NK-92 treated with Interleukin-12 subunit alpha and Interleukin-12 subunit beta, amount 100 ng/mL, for 24 hours (cell line): ENCODE measurements at regions not wholly inside any gene's neighbourhood (a gene's known extent, or its start where the extent isn't known, plus 50 kb on each side); places are given as distances from the start of the nearest gene placed in this dataset.

Source experiments
- DNase-seq: peaks from one replicate; lab custom pipeline; 2025; lab: John Stamatoyannopoulos, UW

DNA sequence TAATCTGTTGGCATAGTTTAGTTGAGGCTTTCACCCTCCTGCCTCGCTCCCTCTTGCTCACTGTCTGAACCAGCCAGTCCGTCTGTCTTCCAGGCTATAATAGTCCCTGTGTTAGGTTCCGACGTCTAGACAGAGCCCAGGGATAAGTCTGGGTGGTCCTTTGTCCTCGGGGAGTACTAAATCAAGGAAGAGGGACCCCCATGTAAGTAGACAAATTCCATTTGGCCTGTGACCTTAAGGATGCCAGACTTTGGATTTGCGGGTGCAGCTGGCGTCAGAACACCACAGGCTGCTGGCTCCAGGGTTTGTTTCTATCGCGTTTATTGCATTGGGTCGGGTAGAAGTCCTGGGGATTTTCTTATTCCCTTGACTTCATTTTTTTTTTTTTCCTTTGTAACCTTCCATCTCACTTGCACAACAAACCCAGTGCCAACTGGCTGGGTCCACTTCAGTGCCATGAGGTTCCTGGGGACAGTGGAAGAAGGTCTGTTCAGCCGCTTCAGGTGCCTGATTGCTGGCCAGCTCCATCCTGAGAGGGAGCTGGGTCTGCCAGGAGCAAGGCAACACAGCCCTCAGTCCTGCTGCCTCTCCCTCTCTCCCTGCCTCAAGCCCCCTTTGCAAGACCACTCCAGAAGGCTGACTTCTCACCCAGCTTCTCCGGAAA lies 95.4 kb upstream of the KLHL25 start:
- DNase-seq, result no peak

DNA sequence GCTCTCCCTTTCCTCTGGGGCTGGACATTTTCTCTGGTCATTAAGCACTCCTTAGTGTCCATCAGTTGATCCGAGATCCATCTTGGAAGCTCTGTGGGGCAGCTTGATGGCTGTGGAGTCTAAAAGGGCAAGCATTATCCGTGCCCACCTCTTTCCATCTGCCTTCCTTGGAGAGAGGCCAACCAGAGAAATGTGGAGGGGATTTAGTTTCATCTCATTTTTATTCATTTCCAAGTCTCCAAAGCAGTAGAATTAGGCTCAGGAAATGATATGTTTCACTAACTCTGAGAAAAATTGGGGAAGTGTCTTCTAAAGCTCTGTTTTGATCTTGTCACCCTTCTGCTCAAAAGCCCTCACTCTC lies 95.9 kb upstream of the KLHL25 start:
- DNase-seq, result no peak

DNA sequence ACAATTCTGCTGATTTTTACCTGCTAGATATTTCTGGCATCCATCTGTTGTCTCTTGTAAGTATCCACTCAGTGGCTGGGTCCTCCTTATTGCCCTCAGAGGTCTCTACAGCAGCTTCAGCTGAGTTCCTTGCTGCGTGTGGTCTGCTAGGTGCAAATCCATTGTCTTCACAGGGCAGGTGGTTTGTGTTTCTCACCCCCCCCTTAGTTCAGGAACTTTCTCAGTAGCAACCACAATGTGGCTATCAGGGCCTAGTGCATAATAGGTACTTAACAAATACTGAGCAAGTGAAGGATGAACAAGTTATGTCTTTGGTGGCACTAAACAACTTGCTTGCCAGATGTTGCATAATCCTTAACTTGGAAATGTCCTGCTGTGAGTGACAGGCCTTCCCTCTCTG lies 96.7 kb upstream of the KLHL25 start:
- no peak for DNase-seq

DNA sequence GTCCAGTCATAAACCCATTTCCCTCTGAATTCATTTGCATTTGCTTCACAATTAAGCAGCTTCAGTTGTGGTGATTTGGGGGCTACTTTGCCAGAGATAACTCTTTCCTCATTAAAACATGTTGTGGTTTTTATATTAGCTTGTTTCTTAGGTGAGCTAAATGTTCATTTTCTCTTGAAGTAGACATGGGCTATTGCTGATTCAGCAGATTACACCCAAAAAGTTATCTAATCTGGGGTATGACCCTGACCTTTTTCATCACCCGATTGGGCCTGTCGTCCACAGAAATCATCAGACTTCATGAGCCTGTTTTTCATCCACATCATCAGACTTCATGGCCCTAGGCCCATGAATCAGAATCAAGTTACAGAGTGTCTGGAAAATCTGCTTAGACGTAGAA lies 97.5 kb upstream of the KLHL25 start:
- no peak for DNase-seq

DNA sequence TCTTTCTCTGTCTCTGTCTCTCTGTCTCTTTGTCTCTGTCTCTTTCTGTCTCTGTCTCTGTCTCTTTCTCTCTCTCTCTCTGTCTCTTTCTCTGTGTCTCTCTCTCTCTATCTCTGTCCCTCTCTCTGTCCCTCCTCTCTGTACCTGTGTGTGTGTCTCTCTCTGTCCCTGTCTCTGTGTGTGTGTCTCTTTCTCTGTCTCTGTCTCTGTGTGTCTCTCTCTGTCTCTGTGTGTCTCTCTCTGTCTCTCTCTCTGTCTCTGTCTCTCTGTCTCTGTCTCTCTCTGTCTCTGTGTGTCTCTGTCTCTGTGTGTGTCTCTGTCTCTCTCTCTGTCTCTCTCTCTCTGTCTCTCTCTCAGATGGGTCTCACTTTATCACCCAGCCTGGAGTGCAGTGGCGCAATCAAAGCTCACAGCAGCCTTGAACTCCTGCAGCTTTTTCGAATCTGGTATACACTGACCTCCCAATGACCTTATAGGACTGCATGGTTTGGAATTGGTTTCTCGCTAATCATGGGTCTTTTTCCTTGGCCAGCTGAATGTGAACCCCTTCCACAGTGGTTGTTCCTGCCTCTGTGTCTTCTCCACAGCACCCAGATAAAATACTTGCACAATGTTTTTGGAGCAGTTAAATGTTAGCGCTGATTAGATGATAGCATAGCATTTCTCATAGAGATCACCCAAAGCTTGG lies 102.6 kb upstream of the KLHL25 start:
- DNase-seq, result no peak

DNA sequence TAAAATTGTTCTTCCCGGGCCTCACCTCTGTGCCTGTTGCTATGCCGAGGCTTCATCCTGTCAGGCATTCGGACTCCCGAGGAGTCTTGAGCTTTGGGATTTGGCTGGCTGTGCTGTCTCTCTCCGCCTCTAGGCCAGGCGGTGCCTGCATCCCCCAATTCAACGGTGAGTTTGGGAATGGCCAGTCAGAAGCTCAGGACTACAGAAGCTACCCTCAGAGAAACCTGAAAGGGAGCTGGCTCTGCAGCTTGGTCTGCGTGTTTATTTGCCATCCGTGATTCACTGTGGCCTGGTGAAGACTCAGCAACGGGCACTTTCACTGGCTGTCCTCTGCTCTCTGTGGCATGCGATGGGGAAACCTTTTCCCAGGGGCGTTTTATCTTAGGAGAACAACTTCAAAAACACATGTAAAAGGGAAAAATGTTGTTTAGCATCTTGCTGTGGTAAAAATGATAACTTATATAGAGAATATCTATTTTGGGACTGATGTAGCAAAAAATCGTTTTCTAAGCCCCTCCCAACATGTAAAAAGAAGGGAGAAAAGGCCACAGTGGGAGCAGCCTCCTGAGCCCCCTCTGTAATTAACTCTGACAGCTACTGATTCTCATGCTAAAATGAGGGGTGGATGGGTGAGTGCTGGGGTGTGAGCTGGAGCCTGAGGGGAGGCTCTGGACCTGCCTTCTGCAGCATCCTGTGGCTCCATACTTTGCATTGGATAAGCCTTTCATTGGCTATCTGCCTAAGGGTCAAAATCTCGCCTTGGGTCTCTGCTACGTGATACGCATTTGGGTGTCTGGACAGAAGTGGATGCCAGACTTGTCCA lies 103.4 kb upstream of the KLHL25 start:
- DNase-seq, result no peak

DNA sequence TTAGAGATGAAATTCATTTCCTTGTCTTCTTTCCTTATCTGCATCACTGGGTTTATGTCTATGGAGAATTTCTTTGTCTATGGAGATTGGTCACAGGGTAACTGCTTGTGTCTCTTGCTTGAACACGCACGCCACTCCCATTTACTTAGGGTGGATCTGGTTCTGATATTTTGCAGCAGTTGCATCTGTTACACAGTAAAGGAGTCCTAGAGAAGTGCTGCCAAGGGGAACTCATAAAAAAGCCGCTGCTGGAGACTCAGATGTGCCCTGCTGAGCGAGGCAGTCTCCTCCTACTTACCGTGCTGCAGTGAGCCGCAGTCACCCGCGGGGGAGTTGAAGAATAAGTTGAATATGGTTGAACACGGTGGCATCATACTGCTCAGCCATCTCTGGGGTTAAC lies 105.2 kb upstream of the KLHL25 start:
- DNase-seq, result no peak

DNA sequence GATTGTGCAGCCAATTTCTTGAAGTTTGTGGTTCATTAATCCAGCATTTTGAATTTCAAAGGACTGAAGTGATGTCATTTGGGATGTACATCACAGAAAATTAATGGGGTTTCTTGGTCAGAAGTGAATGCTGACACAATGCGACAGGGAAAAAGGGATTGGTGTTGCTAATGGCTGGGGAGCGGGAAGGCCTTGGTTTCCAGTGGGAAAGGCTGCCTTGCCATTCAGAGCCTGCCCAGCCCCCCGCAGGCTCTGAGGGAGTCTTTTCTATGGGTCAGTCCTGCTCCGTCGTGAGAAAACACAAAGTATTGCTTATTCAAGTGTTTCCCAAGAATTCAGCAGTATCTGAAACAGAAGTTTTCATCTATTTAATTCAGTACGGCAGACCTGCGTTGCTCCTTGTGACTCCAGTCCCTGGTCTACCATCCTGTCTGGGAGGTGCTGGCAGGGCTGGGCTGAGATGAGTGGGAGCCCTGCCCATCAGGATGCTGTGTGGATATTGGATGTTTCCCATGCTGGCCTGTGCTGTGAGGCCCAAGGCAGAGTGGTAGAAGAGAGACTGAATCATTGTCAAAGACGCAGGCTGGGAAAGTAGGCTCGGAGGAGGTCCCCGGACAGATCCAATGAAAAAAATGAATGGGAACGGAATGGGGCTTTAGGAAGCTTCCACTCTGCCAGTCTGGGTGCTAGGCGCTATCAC lies 111.2 kb upstream of the KLHL25 start:
- DNase-seq, result no peak

DNA sequence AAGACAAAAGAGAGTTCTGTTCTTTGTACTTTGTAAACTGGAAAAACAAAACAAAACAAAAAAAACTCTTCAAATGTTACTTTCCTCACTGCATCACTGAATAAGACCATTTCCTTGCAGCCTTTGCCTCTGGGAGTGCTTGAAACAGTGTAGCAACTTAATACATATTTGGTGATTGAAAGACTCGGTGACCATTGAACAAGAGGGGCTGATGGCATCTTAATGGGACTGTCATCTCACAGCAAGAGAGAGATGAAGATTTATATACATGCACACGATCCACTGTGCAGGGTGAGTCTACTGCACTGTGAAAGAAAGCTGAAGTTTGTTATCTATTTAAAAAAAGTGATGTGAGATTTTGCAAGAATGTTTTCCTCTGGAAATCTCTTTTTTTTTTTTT lies 111.9 kb upstream of the KLHL25 start:
- DNase-seq, result no peak

DNA sequence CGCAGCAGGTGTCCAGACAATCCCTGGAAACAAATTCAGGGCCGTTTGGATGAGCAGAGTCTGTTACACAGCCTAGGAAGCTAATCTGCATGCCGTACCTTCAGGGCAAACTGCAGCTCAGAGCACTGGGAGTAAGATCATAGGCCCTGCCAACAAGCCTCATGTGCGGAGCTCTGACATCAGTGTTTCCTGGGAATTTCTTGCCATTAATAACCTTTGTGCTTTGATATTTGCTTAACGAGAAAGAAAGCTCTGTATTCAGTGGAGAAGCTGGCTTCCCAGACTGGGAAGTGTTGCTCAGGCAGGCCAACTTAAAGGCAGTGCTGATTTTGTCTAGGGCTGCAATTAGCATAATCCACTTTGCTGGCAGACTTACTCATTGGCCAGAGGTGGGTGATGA lies 116.1 kb upstream of the KLHL25 start:
- DNase-seq, result no peak

DNA sequence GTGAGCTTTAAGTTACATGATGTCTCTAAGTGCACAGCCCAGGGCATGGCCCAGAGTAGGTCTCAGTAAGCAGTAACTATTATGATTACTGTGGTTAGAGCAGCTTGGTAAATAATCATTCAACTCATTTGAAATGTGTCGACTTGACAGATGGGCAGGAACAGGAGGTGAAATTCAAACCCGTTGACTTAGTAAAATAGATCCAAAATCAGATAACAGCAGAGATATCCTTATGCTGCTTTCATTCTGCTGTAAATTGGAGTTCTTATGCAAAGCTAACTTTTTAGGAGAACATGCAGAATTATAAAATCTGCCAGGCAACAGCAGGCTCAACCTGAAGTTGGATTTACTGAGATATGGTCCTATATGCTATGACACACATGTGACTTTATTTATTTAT lies 118.7 kb upstream of the KLHL25 start:
- DNase-seq, result no peak

DNA sequence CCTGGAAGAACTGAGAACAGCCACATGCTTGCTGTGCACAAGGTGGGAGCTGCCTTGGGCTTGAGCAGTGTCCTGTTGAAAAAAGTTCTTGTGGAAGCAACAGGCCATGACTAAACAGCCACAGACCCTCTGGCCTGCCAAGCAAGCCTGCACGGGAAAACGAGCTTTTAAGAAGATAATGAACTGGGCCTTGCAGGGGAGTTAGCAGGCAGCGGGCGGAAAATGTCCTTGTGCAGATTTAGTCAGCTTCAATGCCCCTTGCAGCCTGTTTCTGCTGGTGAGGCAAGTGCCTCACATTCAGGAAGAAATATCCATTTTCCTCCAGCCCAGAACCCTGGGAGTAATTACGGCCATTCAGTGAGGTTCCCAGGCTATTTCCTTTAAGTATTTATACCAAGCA lies 126.2 kb upstream of the KLHL25 start:
- no peak for DNase-seq

DNA sequence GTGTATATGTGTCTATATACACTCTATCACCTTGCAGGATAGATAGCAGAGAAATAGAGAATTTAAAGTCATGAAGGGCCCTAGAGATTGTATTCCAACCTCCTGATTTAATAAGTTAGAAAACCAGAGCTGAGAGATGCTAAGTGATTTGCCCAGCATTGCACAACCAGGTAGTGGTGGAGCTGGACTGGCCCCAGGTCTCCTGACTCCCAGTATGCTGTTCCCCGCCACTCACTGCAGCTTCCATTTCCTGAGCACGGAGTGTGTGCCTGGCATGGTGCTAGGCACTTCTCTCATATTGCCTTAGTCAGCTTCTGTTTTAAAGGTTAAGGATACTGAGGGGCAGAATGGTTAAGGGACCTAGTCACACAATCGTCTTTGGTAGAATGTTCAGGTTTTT lies 129.4 kb upstream of the KLHL25 start:
- DNase-seq, result no peak

DNA sequence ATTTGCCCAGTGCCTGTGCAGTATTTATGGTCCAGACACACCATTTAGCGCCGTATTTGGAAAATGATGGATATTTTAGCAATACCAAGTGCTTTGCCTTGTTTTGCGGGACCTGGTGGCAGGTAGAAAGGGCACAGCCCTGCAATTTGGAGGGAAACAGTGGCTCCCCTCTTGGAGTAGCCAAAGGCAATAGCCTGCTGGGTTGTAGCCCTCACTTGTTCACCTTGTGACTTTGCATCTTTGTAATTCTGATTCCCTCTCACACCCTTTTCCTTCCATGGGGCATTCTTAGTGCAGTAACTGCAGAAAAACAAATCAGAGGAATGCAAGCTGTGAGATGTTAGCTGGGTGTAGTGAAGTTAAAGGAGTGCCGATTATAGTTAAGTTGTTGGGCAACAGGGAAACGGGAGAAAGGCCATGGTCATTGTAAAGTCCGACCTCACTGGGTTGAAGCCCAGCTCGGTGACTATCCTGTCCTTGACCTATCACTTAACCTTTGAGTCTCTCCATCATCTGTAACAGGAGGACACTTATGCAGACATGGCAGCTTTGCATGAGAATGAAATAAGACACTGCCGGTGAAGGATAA lies 131.0 kb upstream of the KLHL25 start:
- DNase-seq, result no peak

DNA sequence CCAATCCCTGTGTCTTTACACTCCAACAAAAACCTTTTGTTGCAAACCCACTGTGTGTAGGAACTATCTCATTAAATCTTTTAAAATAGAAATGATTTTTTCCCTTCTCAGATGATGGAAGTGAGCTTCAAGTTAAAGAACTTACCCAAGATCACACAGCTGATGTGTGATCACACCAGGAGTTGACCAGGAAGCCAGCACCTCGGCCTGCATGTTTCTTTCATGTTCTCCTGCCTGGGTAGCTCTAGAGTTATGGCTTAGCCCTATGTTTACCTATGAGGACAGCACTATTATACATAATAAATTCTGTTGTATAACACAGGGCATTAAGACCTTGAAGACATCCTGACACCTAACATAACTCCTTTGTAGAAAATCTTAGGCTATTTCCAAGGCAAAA lies 132.1 kb upstream of the KLHL25 start:
- DNase-seq, result no peak

DNA sequence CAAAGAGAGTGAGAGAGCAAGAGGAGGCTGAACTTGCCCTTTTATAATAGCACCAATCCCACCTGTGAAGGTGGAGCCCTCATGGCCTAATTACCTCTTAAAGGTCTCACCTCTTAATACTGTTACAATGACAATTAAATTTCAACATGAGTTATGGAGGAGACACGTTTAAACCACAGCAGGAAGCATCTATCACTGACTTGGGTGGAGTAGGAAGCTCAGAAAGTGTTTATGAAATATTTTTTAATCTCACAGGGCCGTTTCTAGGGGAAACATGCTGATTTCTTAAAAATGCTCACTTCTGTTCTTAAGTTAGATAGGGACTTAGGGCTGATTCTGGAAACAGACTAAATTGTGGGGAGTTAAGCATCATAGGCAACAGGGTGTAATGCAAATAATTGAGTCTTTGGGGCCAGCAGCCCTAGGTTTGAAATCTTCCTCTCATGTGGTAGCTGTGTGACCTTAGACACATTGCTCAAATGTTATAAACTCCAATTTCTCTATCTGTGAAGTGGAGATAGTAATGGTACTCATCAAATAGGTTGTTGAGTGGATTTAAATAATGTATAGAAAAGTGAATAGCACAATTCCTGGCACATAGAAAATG lies 133.3 kb upstream of the KLHL25 start:
- no peak for DNase-seq

DNA sequence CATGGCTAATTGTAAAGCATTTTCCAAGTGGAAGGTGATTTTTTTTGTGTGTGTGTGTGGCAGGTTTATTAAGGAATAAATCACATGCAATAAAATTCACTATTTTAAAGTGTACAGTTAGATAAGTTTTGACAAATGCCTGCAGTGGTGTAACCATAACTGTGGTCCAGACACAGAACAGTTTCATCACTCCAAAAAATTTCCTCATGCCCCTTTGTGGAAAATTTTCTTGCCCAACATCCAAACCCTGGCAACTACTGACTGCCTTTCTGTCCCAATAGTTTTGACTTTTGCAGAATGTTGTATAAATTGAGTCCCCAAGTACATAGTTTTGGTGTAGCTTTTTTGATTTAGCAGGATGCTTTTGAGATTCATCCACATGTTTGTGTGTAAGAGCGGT lies 135.1 kb upstream of the KLHL25 start:
- no peak for DNase-seq

DNA sequence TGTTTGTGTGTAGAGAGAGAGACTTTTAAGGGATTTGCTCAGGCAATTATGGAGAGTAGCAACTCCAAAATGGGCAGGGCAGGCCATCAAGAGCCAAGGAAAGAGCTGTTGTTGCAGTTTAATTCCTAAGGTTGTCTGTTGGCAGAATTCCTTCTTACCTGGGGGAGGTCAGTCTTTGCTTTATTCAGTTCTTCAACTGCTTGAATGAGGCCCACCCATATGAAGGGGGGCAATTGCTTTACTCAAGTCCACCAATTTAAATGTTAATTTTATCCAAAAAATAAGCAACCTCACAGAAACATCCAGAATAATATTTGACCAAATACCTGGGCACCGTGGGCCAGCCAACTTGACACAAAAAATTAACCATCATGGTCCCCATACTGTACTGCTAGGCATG lies 137.7 kb upstream of the KLHL25 start:
- DNase-seq, result no peak

DNA sequence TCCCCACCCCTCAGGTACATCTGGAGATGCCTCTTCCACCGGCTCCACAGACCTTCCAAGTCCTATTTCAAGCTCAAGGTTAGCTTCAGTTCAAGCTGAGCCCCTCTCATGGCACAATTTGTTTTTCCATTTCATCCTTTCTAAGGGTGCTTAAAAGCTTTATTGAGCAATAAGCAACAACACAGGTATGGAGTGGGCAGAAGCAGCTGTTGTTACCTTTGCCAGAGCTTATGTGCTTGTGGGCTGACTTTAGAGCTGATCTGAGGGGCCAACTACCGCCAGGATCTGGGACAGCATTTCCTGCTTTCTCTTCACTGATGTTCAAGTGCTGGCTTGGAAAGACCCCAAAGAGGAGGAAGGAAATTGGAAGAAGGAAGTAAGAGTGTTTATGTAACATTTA lies 140.0 kb upstream of the KLHL25 start:
- no peak for DNase-seq

DNA sequence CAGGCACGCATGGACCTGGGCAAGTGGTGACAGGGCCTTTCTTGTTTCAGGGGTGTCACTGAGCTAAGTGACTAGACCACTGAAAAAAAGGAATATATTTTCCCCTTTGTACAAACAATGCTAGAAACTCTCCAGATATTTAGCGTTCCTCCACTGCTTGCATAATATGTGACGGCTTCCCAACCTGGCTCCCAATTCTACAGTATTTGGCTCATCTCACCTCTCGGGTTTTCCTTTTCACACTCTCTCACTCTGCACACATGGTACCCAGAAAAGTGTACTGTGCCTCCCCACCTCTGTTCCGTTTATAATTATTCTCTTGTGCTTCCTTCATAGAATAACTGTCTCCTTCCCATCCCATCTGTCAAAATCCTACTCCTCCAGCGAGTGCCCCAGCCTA lies 140.5 kb upstream of the KLHL25 start:
- DNase-seq, result no peak

DNA sequence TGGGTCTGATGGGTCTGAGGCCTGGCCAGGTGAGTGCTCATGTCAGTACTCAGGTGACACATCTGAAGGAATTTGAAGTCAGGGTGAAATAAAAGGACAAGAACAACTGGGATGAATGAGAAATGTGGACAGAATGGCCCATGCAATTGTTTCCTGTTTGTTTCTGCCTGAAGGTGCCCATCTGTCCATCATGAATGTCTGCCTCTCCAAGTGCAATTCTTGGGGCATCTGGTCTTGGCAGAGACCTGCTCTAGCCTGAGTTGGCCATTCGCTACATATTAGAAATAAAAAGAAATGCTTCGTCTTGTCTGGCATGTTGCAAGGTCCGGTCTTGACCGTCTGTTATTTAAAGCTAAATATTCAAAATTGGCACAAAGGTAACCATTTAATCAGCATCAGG lies 142.0 kb upstream of the AGBL1 start:
- DNase-seq, result no peak
